WTC11 (cell line): ENCODE measurements at regions not wholly inside any gene's neighbourhood (a gene's known extent, or its start where the extent isn't known, plus 50 kb on each side); places are given as distances from the start of the nearest gene placed in this dataset.

Source experiments
- ATAC-seq: fragments of 200-7000 bp; cut with Tn5 transposase; 2 replicates; pipeline ENCODE4 v1.10.0; 2021; ENCODE audit warnings: mild to moderate bottlenecking, moderate library complexity
- CTCF ChIA-PET: fragments of 300-600 bp; sonication (Branson Sonifier 250); formaldehyde crosslinking; loops from one replicate; lab custom pipeline; 2021; ENCODE audit warnings: antibody characterized with exemption; lab: Charles Lee
- POLR2A ChIA-PET: fragments of 350-600 bp; sonication (Branson Sonifier 250); formaldehyde crosslinking; loops from one replicate; lab custom pipeline; 2021; ENCODE audit warnings: antibody characterized with exemption; lab: Charles Lee
- DNase-seq: peaks from one replicate; pipeline ENCODE4 v3.0.0; 2021; ENCODE audit warnings: low spot score
- H3K27ac Mint-ChIP-seq: 2 replicates; pipeline ENCODE4 v1.8.0; 2021; ENCODE audit warnings: mixed read lengths
- H3K27me3 Mint-ChIP-seq: 2 replicates; pipeline ENCODE4 v1.8.0; 2021; ENCODE audit warnings: low read depth, mild to moderate bottlenecking, moderate library complexity, mixed read lengths
- H3K36me3 Mint-ChIP-seq: 2 replicates; pipeline ENCODE4 v1.8.0; 2021; ENCODE audit warnings: mixed read lengths
- H3K4me1 Mint-ChIP-seq: 2 replicates; pipeline ENCODE4 v1.8.0; 2022; ENCODE audit warnings: mixed read lengths
- H3K4me3 Mint-ChIP-seq: 2 replicates; pipeline ENCODE4 v1.8.0; 2021; ENCODE audit warnings: mild to moderate bottlenecking, moderate library complexity, mixed read lengths
- H3K9me3 Mint-ChIP-seq: 2 replicates; pipeline ENCODE4 v1.8.0; 2021; ENCODE audit warnings: mixed read lengths
- ATF6 ChIP-seq: sonication (generic); formaldehyde crosslinking; IDR thresholded peaks from 2 replicates; pipeline ENCODE4 v1.8.1; 2023; ENCODE audit warnings: mild to moderate bottlenecking, missing genetic modification reagents
- E2F4 ChIP-seq: sonication (generic); formaldehyde crosslinking; IDR thresholded peaks from 2 replicates; pipeline ENCODE4 v1.8.1; 2022; ENCODE audit warnings: low read depth, mild to moderate bottlenecking, moderate library complexity, missing genetic modification reagents, borderline replicate concordance
- ESRRA ChIP-seq: sonication (generic); formaldehyde crosslinking; IDR thresholded peaks from 2 replicates; pipeline ENCODE4 v1.8.1; 2022; ENCODE audit warnings: mild to moderate bottlenecking, missing genetic modification reagents, borderline replicate concordance
- ETV6 ChIP-seq: sonication (generic); formaldehyde crosslinking; IDR thresholded peaks from 2 replicates; pipeline ENCODE4 v1.8.1; 2022; ENCODE audit warnings: mild to moderate bottlenecking, missing genetic modification reagents
- IRF1 ChIP-seq: sonication (generic); formaldehyde crosslinking; IDR thresholded peaks from 2 replicates; pipeline ENCODE4 v1.8.0; 2023; ENCODE audit warnings: missing genetic modification reagents
- JAZF1 ChIP-seq: fragments of 250-450 bp; sonication (Bioruptor Pico); IDR thresholded peaks from 2 replicates; pipeline ENCODE4 v1.9.0; 2021; ENCODE audit warnings: moderate library complexity, mild to moderate bottlenecking, inconsistent platforms
- NFATC4 ChIP-seq: fragments of 250-450 bp; sonication (Bioruptor Pico); IDR thresholded peaks from 2 replicates; pipeline ENCODE4 v1.9.0; 2021; ENCODE audit warnings: mild to moderate bottlenecking
- NR1H2 ChIP-seq: sonication (generic); formaldehyde crosslinking; IDR thresholded peaks from 2 replicates; pipeline ENCODE4 v1.9.0; 2021; ENCODE audit warnings: mild to moderate bottlenecking, moderate library complexity, missing genetic modification reagents
- RELA ChIP-seq: sonication (generic); formaldehyde crosslinking; IDR thresholded peaks from 2 replicates; pipeline ENCODE4 v1.8.1; 2022; ENCODE audit warnings: missing genetic modification reagents, mild to moderate bottlenecking, borderline replicate concordance
- RORB ChIP-seq: fragments of 250-450 bp; sonication (Bioruptor Pico); IDR thresholded peaks from 2 replicates; pipeline ENCODE4 v1.9.0; 2021; ENCODE audit warnings: mild to moderate bottlenecking
- SOX15 ChIP-seq: fragments of 250-450 bp; sonication (Bioruptor Pico); IDR thresholded peaks from 2 replicates; pipeline ENCODE4 v1.9.0; 2021; ENCODE audit warnings: mild to moderate bottlenecking
- TEAD4 ChIP-seq: sonication (generic); formaldehyde crosslinking; IDR thresholded peaks from 2 replicates; pipeline ENCODE4 v1.8.0; 2022; ENCODE audit warnings: mild to moderate bottlenecking, missing genetic modification reagents
- ZNF121 ChIP-seq: sonication (generic); formaldehyde crosslinking; IDR thresholded peaks from 2 replicates; pipeline ENCODE4 v1.8.0; 2023; ENCODE audit warnings: missing genetic modification reagents
- TF ChIP-seq, protein P1 (sequence below): sonication (generic); formaldehyde crosslinking; IDR thresholded peaks from 2 replicates; pipeline ENCODE4 v1.8.1; 2022; ENCODE audit warnings: mild to moderate bottlenecking, moderate library complexity, missing genetic modification reagents
- TF ChIP-seq, protein P2 (sequence below): sonication (generic); formaldehyde crosslinking; IDR thresholded peaks from 2 replicates; pipeline ENCODE4 v1.8.0; 2022; ENCODE audit warnings: mild to moderate bottlenecking, missing genetic modification reagents
- TF ChIP-seq, protein P3 (sequence below): fragments of 250-450 bp; sonication (Bioruptor Pico); conservative IDR thresholded peaks from 2 replicates; pipeline ENCODE4 v1.9.0; 2021; ENCODE audit warnings: mild to moderate bottlenecking
- TF ChIP-seq, protein P4 (sequence below): sonication (generic); formaldehyde crosslinking; IDR thresholded peaks from 2 replicates; pipeline ENCODE4 v1.8.0; 2022; ENCODE audit warnings: mild to moderate bottlenecking, missing genetic modification reagents
- TF ChIP-seq, protein P5 (sequence below): sonication (generic); formaldehyde crosslinking; IDR thresholded peaks from 2 replicates; pipeline ENCODE4 v1.8.0; 2022; ENCODE audit warnings: mild to moderate bottlenecking, missing genetic modification reagents

DNA sequence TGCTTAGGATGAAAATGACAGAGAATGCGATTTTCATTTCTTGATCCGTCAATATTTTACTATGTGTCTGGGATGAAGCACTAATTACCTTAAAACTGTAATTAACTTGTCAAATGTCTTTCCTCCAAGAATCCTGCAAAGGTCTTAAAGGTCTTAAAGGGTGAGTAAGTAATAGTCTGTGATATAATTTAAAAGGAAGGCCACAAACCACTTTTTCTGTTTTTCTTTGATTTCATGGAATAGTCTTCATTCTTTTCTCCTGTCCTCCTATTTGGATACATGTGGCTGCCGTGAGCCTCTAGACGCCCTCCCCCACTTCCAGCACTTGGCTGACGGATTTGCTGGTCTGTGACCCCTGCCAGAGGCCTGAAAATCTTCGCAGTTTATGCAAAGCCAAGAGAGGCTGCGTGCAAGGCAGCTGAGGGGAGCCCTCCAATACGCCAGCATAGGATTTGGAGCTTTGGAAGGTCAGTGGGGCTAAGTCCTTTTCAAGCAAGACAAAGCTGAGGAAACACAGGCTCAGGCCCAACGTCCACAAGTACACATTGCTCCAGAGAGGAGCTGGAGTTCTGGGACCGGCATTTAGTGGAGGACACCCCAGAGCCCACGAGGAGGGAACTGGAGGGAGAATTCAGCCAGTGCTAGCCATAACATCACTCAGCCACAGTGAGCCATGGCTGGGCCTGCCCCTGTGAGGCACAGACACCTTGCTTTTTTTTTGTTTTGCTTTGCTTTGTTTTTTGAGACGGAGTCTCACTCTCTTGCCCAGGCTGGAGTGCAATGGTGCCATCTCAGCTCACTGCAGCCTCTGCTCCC, 382.6 kb downstream of the SMOC2 start:
- Mint-ChIP-seq H3K27me3 (no peaks in the 10 kb centered on the region), H3K4me1 (peaks cover 19% of the 10 kb centered on the region), H3K4me3 (no peak overlapping the region), H3K36me3 (no peaks in the 10 kb centered on the region), H3K9me3 (peaks cover 15% of the 10 kb centered on the region; the same call in 1 of the 2 replicates), H3K27ac (no peak overlapping the region)
- DNase-seq (no peak), ATAC-seq (no peak; the same call in 1 of the 2 replicates)
- CTCF ChIA-PET: interaction anchor here (0.9 kb wide), 1 partner anchor 68 kb away, joined by 3 read pairs; no protein-coding TSS in a partner anchor
- POLR2A ChIA-PET: no interaction called here
- TF ChIP-seq IRF1 (CRISPR knock-in tag) (no peak), E2F4 (no peak), NR1H2 (CRISPR knock-in tag) (no peak), ATF6 (CRISPR knock-in tag) (no peak), ESRRA (CRISPR knock-in tag) (no peak), RELA (no peak)
- TF ChIP-seq, protein P1, sequence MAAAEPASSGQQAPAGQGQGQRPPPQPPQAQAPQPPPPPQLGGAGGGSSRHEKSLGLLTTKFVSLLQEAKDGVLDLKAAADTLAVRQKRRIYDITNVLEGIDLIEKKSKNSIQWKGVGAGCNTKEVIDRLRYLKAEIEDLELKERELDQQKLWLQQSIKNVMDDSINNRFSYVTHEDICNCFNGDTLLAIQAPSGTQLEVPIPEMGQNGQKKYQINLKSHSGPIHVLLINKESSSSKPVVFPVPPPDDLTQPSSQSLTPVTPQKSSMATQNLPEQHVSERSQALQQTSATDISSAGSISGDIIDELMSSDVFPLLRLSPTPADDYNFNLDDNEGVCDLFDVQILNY (CRISPR knock-in tag): no peak
- TF ChIP-seq, protein P2, sequence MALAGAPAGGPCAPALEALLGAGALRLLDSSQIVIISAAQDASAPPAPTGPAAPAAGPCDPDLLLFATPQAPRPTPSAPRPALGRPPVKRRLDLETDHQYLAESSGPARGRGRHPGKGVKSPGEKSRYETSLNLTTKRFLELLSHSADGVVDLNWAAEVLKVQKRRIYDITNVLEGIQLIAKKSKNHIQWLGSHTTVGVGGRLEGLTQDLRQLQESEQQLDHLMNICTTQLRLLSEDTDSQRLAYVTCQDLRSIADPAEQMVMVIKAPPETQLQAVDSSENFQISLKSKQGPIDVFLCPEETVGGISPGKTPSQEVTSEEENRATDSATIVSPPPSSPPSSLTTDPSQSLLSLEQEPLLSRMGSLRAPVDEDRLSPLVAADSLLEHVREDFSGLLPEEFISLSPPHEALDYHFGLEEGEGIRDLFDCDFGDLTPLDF (CRISPR knock-in tag): no peak
- TF ChIP-seq, protein P3, sequence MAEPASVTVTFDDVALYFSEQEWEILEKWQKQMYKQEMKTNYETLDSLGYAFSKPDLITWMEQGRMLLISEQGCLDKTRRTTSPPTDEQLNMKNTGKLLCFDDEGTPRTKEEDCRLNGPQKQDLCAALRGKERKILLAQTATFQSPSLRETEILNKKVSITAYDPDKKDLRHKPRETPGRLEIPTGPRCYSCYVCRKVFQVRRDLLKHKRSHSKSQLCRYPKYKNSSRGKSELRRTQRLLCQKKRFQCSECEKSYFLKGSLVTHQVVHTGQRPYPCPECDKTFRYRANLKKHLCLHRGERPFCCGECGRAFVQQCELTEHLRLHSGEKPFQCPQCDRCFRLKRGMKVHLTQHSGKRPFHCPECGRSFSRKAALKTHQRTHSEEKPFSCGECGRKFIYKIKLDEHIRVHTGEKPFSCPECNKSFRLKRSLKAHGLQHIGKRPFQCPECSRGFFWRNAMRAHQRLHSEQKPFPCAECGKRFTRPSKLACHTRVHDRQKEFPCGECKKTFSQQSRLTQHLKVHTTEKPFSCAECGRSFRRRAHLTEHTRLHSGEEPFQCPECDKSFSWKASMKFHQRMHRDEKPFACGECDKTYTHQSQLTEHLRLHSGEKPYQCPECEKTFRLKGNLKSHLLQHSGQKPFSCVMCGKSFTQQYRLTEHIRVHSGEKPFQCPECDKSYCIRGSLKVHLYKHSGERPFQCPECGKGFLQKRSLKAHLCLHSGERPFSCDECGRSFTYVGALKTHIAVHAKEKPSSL (CRISPR knock-in tag): no peak

GRCh38 chr6:168822376-168822775, 381.4 kb downstream of the SMOC2 start:
- peaks cover 19% of the 10 kb centered on the region for H3K4me1 Mint-ChIP-seq
- ChIA-PET CTCF (no interaction called here), POLR2A (no interaction called here)

More at GRCh38 chr6:168822376-168822775, 381.4 kb downstream of the SMOC2 start:
- ATAC-seq: no peak
- Mint-ChIP-seq H3K27ac (no peak overlapping the region), H3K4me3 (no peak overlapping the region), H3K9me3 (peaks cover 18% of the 10 kb centered on the region), H3K36me3 (no peaks in the 10 kb centered on the region)
- TF ChIP-seq RORB: no peak
- TF ChIP-seq, protein P4, sequence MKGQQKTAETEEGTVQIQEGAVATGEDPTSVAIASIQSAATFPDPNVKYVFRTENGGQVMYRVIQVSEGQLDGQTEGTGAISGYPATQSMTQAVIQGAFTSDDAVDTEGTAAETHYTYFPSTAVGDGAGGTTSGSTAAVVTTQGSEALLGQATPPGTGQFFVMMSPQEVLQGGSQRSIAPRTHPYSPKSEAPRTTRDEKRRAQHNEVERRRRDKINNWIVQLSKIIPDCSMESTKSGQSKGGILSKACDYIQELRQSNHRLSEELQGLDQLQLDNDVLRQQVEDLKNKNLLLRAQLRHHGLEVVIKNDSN (CRISPR knock-in tag): no peak
- TF ChIP-seq, protein P5, sequence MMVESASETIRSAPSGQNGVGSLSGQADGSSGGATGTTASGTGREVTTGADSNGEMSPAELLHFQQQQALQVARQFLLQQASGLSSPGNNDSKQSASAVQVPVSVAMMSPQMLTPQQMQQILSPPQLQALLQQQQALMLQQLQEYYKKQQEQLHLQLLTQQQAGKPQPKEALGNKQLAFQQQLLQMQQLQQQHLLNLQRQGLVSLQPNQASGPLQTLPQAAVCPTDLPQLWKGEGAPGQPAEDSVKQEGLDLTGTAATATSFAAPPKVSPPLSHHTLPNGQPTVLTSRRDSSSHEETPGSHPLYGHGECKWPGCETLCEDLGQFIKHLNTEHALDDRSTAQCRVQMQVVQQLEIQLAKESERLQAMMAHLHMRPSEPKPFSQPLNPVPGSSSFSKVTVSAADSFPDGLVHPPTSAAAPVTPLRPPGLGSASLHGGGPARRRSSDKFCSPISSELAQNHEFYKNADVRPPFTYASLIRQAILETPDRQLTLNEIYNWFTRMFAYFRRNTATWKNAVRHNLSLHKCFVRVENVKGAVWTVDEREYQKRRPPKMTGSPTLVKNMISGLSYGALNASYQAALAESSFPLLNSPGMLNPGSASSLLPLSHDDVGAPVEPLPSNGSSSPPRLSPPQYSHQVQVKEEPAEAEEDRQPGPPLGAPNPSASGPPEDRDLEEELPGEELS: no peak
- TF ChIP-seq RELA: no peak
- no peak for TF ChIP-seq JAZF1 (CRISPR knock-in tag)
- no peak for TF ChIP-seq ESRRA (CRISPR knock-in tag)
- no peak for TF ChIP-seq ZNF121 (CRISPR knock-in tag)
- TF ChIP-seq ETV6: no peak
- no peak for TF ChIP-seq TEAD4 (CRISPR knock-in tag)
- TF ChIP-seq SOX15 (CRISPR knock-in tag): no peak
- no peak for TF ChIP-seq NFATC4
- TF ChIP-seq IRF1 (CRISPR knock-in tag): no peak
- TF ChIP-seq, all 79 proteins: peak for 0
- H3K27me3 Mint-ChIP-seq: no peaks in the 10 kb centered on the region
- DNase-seq: no peak
